OCI-LY3 (cell line): ENCODE measurements at regions not wholly inside any gene's neighbourhood (a gene's known extent, or its start where the extent isn't known, plus 50 kb on each side); places are given as distances from the start of the nearest gene placed in this dataset.
"Not testable (repeated sequence)": the region's sequence is repeated elsewhere in the genome, so short reads cannot be mapped to it uniquely, and the experiment has no call there.

Experiments used
- CTCF ChIP-seq: fragments of 200-600, 300-600 bp; sonication (generic); IDR thresholded peaks from 2 replicates; pipeline ENCODE4 v1.5.1; 2014; ENCODE audit warnings: antibody characterized with exemption, low read length, low read depth
- EZH2phosphoT487 ChIP-seq: fragments of 200-600 bp; shearing (Covaris generic); IDR thresholded peaks from 2 replicates; pipeline ENCODE4 v1.6.1; 2018; ENCODE audit warnings: antibody characterized with exemption, mixed run types, low read depth

GRCh38 chr4:49287893-49288292 lies 301.8 kb downstream of the CWH43 start:
- not testable (repeated sequence) for TF ChIP-seq CTCF, EZH2phosphoT487
